ENCODE measurements at regions not wholly inside any gene's neighbourhood (a gene's known extent, or its start where the extent isn't known, plus 50 kb on each side); places are given as distances from the start of the nearest gene placed in this dataset.

- H3K4ac ChIP-seq (replicated peaks; ENCODE audit: insufficient read length, low read depth, low read length): no peak overlapping the region
- TF ChIP-seq CBX5 (IDR thresholded peaks at IDR 0.05; ENCODE audit: low read depth, low read length): no peak
- no peak for TF ChIP-seq TAF7 (optimal IDR thresholded peaks at IDR 0.05; ENCODE audit: borderline replicate concordance, low read depth, low read length)
- no peak for TF ChIP-seq TEAD4 (IDR thresholded peaks at IDR 0.05; ENCODE audit: low read depth, low read length)
- TF ChIP-seq, protein P1, sequence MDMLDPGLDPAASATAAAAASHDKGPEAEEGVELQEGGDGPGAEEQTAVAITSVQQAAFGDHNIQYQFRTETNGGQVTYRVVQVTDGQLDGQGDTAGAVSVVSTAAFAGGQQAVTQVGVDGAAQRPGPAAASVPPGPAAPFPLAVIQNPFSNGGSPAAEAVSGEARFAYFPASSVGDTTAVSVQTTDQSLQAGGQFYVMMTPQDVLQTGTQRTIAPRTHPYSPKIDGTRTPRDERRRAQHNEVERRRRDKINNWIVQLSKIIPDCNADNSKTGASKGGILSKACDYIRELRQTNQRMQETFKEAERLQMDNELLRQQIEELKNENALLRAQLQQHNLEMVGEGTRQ (IDR thresholded peaks at IDR 0.05; ENCODE audit: low read length): no peak
- no peak for TF ChIP-seq FOSL1 (IDR thresholded peaks at IDR 0.05; ENCODE audit: insufficient read depth, low read depth, low read length)
- no peak for TF ChIP-seq BACH1 (IDR thresholded peaks at IDR 0.05; ENCODE audit: low read length)
- no peak for TF ChIP-seq SIX5 (IDR thresholded peaks at IDR 0.05; ENCODE audit: low read depth, low read length)
- no peak overlapping the region for H4K91ac ChIP-seq (replicated peaks; ENCODE audit: insufficient read length, low read length)
- H3K9me3 ChIP-seq (ENCODE audit: insufficient read depth in 2 of 2, low read depth in 1 of 2, low read length in 1 of 2): no peaks in the 10 kb centered on the region
- H3K27me3 ChIP-seq (replicated peaks in 1 of 4; ENCODE audit: control insufficient read depth in 3 of 4, extremely low read depth in 1 of 4, insufficient read depth in 3 of 4, low read length in 3 of 4): no peaks in the 10 kb centered on the region
- H4K5ac ChIP-seq (ENCODE audit: insufficient read length, low read depth, low read length): no peak overlapping the region
- 93% methylated on average over 3 of the region's 12 CpGs; no CpG with 5 or more reads in 1 of the 2 experiments for WGBS, 2 experiments (ENCODE audit: extremely low coverage in 1 of 2, insufficient coverage in 1 of 2, insufficient read length in 1 of 2, insufficient replicate concordance in 2 of 2, low coverage in 1 of 2, low lambda C conversion rate in 2 of 2, missing lambda C conversion rate in 1 of 2)
- no peaks in the 10 kb centered on the region for H3K4me1 ChIP-seq (replicated peaks in 1 of 4; ENCODE audit: control insufficient read depth in 3 of 4, insufficient read depth in 4 of 4, low read length in 3 of 4)
- ChIA-PET POLR2A (ENCODE audit: partially characterized antibody) (no interaction called here), CTCF (ENCODE audit: partially characterized antibody) (interaction anchor here (1.0 kb wide), 1 partner anchor 12 kb away, joined by 3 read pairs; no protein-coding TSS in a partner anchor)
- H3K79me1 ChIP-seq (ENCODE audit: low read depth, low read length): no peaks in the 10 kb centered on the region
- H3K23me2 ChIP-seq (ENCODE audit: low read depth, low read length): no peaks in the 10 kb centered on the region
- no peak overlapping the region for H2AFZ ChIP-seq (ENCODE audit: low read length)
- no peak overlapping the region for H2AK5ac ChIP-seq (ENCODE audit: low read depth, low read length)
- H3K14ac ChIP-seq (ENCODE audit: insufficient read length): no peak overlapping the region
- no peak overlapping the region for H3K56ac ChIP-seq (replicated peaks; ENCODE audit: insufficient read length, low read depth, low read length)
- no peak overlapping the region for H2BK20ac ChIP-seq (ENCODE audit: low read length)
- H2BK5ac ChIP-seq (ENCODE audit: low read depth, low read length): no peak overlapping the region
- H3K36me3 ChIP-seq (ENCODE audit: control insufficient read depth in 2 of 4, insufficient read depth in 4 of 4, low read length in 3 of 4): no peaks in the 10 kb centered on the region
- H4K8ac ChIP-seq (ENCODE audit: extremely low read depth, insufficient read depth, low read length): no peak overlapping the region
- no peak overlapping the region for H2BK120ac ChIP-seq (replicated peaks; ENCODE audit: low read depth, low read length)
- no peak overlapping the region for H3K4me2 ChIP-seq (ENCODE audit: insufficient read depth in 1 of 2, low read depth in 2 of 2, low read length in 2 of 2)
- H2BK12ac ChIP-seq (ENCODE audit: low read depth, low read length): no peak overlapping the region
- H3K23ac ChIP-seq (ENCODE audit: insufficient read length): no peak overlapping the region
- H4K20me1 ChIP-seq (replicated peaks in 1 of 2; ENCODE audit: control insufficient read depth in 1 of 2, insufficient read depth in 2 of 2, low read length in 2 of 2): no peaks in the 10 kb centered on the region
- no peak overlapping the region for H3K18ac ChIP-seq (ENCODE audit: extremely low read depth, low read length)
- H3K9ac ChIP-seq (replicated peaks in 1 of 4; ENCODE audit: extremely low read depth in 1 of 4, low read depth in 3 of 4, low read length in 3 of 4): no peak overlapping the region
- H2BK15ac ChIP-seq (ENCODE audit: low read length): no peak overlapping the region
- no peaks in the 10 kb centered on the region for H3K79me2 ChIP-seq (ENCODE audit: control insufficient read depth in 1 of 2, insufficient read depth in 2 of 2, low read length in 2 of 2)
- FAIRE-seq: no peak
- no peak for DNase-seq (ENCODE audit: low read depth in 1 of 2, low spot score in 2 of 2)
- no peak overlapping the region for H3K4me3 ChIP-seq (ENCODE audit: extremely low read depth in 1 of 4, insufficient read depth in 2 of 4, low read depth in 3 of 4, low read length in 4 of 4)
- no peak overlapping the region for H3K27ac ChIP-seq (ENCODE audit: low read depth, low read length)
Measured at GRCh38 chrX:9394212-9394611, 70.6 kb upstream of the TBL1X start.
